ENCODE measurements at regions not wholly inside any gene's neighbourhood (a gene's known extent, or its start where the extent isn't known, plus 50 kb on each side); places are given as distances from the start of the nearest gene placed in this dataset.
"Not testable (repeated sequence)": the region's sequence is repeated elsewhere in the genome, so short reads cannot be mapped to it uniquely, and the experiment has no call there.

- not testable (repeated sequence) for TF ChIP-seq FOXM1 (IDR thresholded peaks at IDR 0.05; ENCODE audit: borderline replicate concordance); ELF4 (IDR thresholded peaks at IDR 0.05); SP1 (IDR thresholded peaks at IDR 0.05); BHLHE40 (IDR thresholded peaks at IDR 0.05; ENCODE audit: borderline replicate concordance); ZNF384 (IDR thresholded peaks at IDR 0.05); LEF1 (IDR thresholded peaks at IDR 0.05; ENCODE audit: borderline replicate concordance); SUZ12 (IDR thresholded peaks at IDR 0.05)
These were observed 160.6 kb upstream of the CHL1 start for GRCh38 chr3:35985-36384.

All from HEK293T (cell line).